Muscle of arm (tissue), 1 donor: ENCODE measurements at regions not wholly inside any gene's neighbourhood (a gene's known extent, or its start where the extent isn't known, plus 50 kb on each side); places are given as distances from the start of the nearest gene placed in this dataset.

Source experiments
- DNase-seq: peaks from one replicate; pipeline ENCODE4 v3.0.0-alpha.2; 2013

DNA sequence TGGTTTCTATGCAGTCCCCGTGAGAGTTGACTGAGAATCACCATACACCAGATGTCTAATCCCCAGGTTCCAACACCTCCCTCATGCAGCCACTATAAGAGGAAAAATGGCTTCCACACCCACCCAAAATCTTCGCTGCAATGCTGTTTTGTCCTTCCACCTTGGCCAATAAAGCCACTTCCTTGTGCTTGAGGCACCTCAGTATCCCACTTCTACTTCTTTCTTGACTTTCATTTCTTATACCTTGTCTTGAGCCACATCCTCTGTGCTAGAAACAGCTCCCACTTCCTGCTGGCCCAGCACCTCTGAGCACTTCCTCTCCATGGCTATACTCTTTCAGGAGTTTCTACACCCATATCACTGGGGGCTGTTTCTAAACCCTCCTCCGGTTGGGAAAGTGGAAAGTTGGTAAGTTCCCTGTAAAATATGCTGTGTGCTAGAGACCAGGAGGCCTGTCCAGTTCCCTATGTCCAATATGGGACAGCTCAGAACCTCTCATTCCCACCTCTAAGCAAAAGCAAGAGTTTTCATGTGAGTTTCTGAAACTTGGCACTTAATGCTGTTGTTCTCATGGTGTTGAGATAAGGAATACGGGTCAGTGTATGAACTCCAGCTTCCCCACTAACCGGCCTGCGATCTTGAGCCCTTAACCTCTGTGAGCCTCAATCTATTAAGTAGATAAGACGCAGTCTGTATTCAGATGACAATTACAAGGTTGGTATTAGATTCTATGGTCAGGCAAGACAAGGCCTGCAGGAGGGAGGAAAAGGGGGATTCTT is 209.1 kb upstream of the ID2 start:
- no peak for DNase-seq

DNA sequence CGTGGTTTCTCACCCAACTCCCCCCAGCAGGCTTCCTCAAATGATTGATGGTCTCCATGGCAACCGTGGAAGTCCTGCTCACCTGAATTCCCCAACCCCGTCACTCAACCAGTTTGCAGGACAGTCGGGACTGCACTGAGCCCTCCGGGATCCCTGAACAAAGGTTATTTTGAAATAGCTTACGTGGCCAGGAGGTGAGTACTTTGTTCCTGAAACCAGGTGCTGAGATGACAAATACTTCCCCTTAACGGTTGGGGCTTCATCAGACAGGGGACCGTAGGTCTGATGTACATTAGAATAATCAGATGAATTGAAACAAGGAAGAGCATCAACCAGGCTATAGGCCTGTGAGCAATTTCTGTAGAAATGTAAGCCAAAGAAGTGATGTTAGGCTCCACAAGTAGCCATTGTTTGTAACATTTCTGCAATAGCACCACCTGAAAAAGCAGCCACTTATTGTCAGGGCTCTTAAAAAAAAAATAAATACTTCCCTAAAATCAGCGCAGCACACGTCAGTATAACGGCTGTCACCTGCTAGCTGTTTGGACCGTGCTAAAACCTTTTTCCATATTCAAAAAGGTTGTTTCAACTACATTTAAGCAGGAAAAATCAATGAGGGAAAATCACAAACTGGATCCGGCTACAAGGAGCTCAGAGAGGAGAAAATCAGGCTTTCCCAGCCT is 206.4 kb upstream of the ID2 start:
- no peak for DNase-seq

GRCh38 chr2:8477552-8478470 is 204.0 kb upstream of the ID2 start:
- no peak for DNase-seq

DNA sequence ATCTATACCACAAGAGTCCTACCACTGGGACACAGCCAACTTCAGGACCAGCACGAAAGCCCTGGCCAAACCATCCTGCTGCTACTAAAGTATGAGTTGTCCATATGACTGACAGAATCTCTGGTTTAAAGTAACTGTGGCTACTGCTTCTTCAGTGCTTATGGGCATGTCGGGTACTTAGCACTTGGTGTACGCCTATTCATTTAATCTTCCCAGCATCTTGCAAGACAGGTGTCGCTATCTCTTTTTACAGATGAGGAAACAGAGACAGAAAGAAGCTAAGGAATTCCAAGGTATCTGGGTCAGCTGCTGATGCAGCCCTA is 203.4 kb upstream of the ID2 start:
- DNase-seq, result no peak

DNA sequence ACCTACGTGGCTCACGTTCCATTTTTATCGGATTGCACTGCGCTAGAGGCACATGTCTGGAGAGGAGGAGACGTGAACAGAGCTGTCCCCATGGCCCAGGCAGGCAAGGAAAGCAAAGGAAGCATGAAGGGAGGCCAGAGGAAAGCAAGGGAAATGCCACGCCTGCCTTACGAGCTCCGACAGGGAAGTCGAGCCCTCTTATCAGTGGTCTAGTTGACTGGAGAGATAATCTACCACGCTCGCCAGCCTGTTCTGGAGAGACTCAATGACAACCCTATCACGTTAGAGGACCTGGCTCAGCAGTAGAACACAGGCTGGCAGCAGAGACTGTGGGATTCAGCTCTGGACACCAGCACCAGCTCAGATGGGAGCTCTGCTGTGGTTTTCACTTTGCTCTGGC is 202.6 kb upstream of the ID2 start:
- DNase-seq, result no peak

GRCh38 chr2:8480915-8481314 is 200.9 kb upstream of the ID2 start:
- no peak for DNase-seq

GRCh38 chr2:8481463-8482009 is 200.3 kb upstream of the ID2 start:
- no peak for DNase-seq

DNA sequence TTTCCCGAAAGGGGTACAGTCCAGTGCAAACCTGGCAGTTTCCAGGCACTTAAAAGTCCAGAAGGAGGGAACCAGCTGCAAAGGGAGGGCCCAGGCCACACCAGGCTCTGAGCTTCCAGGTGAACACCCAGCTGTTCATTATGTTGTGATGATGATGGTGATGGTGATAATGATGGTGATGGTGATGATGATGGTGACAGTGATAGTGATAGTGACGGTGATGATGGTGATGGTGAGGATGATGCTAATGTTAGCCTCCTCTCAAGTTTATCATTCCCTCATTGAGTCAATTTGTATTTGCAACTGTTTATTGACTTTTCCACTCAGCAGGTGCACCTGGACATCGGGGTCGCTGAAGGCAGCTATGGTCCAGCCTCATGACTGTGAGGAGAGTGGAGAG is 199.4 kb upstream of the ID2 start:
- DNase-seq, result no peak

DNA sequence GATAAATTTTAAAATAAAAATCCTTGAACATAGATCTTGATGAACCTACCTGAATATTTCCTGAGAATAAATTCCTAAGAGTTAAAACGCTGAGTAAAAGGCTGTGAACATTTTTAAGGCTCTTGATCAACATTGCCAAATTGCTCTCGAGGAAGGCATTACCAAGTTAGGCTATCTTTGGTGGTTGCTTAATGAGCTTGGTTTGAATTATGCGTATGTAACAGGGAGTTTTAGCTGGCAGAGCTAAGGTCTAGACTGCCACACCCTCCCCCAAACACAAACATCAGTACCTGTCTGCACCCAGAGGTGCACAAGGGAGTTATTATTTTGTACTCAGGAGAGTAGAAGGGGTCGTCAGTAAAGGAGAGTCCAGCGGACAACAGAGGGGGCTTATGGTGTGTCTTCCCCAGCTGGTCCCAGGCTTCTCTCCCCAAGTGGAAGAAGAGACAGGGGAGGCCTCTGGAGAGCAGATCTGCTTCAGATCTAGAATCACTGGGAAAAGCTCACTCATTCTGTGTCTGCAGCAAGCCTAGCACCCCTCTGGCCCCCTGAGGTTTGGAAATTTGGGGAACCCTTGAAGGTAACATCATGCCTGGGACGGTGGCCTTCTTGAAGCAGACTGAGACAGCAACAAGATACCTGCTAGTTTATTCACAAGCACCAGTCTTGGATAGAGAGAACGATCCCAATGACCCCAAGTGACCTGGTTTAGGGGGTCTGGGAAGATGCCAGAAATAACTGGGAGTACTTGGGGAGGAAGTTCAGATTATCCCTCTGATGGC is 197.2 kb upstream of the ID2 start:
- DNase-seq, result no peak

DNA sequence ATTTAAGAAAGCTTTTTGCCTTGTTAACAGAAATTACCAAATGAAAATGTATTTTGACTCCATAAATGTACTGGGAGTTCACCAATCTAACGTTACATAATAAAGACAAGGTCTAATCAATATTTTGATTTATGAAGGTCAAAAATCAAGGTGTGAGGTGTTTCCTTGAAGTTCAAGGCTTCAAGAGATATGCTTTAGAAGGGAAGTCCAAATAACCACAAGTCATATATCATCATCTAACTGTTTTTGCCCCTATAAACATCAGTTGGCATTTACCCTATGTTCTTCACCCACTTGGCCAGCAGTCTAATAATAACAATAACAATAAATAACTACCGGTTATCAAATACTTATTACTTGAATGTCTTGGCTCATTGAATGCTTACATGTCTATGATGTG is 196.1 kb upstream of the ID2 start:
- DNase-seq, result no peak

- no peak for DNase-seq
These were observed 195.7 kb upstream of the ID2 start for GRCh38 chr2:8486141-8486540.

- DNase-seq, result no peak
These were observed 194.4 kb upstream of the ID2 start for GRCh38 chr2:8487461-8487932.

- no peak for DNase-seq
These were observed 193.7 kb upstream of the ID2 start for GRCh38 chr2:8488001-8488738.

GRCh38 chr2:8489221-8489620 is 192.6 kb upstream of the ID2 start:
- DNase-seq, result no peak

- no peak for DNase-seq
These were observed 192.1 kb upstream of the ID2 start for GRCh38 chr2:8489751-8490150.

DNA sequence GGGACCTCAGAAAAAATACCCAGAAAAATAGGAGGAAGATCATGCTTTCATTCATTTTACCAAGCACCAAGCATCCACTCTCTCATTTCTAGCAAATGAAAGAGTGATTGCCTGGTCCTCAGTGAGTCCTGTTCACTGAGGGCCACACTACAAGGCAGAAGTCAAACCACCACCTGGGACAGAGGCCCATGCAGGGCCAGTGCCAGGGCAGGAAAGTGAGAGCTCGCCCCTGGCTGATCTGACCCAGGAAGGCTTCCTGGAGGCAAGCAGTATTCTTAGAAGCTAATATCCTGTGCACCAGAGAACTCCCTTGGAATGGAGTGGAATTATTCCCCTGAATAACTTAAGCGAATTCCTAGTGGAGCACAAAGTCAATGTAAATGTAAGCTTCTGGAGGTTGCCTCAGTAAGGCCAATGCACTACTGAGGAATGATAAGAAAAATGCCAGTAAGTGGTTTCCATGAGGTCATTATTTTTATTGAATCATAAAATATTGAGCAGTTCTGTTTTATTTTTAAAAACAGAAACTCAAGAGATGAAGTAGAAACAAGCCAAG is 191.6 kb upstream of the ID2 start:
- no peak for DNase-seq

DNA sequence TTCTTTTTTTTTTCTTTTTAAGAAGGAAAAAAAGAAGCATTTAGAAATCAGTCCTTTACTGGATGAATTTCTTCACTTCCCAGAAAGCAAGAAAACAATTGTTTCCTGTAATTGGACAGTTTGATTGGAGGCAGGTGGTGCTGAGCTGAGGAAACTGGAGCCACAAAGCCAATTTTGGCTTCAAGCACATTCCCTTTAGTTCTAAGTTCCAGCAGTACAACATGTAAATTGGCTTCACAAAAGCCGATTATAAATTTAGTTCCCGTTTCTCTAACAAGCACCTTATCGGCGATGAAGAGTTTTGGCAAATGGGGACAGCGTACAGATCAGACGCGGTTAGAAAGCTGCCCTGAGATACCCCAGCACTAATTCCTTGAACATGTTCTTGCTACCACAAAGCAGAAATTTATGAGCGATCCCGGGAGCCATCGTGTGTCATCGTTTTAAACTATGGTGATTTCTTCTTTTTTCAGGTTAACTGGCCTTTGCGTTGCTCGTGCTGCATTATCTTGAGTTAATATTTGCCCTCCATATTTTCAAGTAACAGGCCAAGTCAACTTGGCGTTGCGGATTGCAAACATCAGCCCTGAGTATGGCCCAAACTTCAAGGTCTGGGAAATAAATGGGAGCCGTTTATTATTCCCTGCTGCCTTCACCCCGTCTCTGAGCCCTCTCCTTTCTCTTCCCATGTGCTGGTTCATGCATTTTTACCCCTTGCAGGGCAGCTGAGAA is 190.4 kb upstream of the ID2 start:
- DNase-seq, result no peak

DNA sequence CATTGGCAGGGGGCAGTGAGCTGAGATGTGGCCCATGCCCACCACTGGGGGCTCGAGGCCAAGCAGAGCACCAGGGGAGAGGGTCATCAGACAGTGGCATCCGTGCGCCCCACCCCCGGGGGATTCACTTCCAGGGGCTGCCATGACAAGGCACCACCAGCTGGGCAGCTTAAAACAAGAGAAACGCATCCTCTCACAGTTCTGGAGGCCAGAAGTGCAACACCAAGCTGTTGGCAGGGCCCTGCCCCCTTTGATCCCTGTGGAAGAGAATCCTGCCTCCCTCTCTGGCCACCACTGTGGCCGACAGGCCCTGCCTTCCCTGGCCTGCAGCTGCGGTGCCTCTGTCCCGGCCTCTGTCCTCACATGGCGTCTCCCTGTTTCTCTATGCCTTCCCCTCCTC is 187.7 kb upstream of the ID2 start:
- DNase-seq, result no peak

- DNase-seq, result no peak
These were observed 187.3 kb upstream of the ID2 start for GRCh38 chr2:8494589-8494988.
